Adipocyte (in vitro differentiated cells): ENCODE measurements at regions not wholly inside any gene's neighbourhood (a gene's known extent, or its start where the extent isn't known, plus 50 kb on each side); places are given as distances from the start of the nearest gene placed in this dataset.
"Not testable (repeated sequence)": the region's sequence is repeated elsewhere in the genome, so short reads cannot be mapped to it uniquely, and the experiment has no call there.

Experiments used
- DNase-seq: peaks from one replicate; pipeline ENCODE4 v3.0.0-alpha.2; 2015; ENCODE audit warnings: low read depth
- H3K27me3 ChIP-seq: replicated peaks from 2 replicates; pipeline ENCODE4 v1.7.0; 2013; ENCODE audit warnings: mild to moderate bottlenecking, low read length, moderate library complexity; ENCODE audit not compliant: control insufficient read depth, insufficient read depth
- H3K36me3 ChIP-seq: 2 replicates; pipeline ENCODE4 v1.7.0; 2013; ENCODE audit warnings: low read length, mild to moderate bottlenecking, moderate library complexity; ENCODE audit not compliant: control insufficient read depth, insufficient read depth, severe bottlenecking
- H3K4me1 ChIP-seq: 2 replicates; pipeline ENCODE4 v1.7.0; 2013; ENCODE audit warnings: mild to moderate bottlenecking, low read length, moderate library complexity; ENCODE audit not compliant: control insufficient read depth, insufficient read depth
- H3K4me3 ChIP-seq: 2 replicates; pipeline ENCODE4 v1.7.0; 2013; ENCODE audit warnings: mild to moderate bottlenecking, low read length, moderate library complexity
- H3K9ac ChIP-seq: 2 replicates; pipeline ENCODE4 v1.7.0; 2013; ENCODE audit warnings: mild to moderate bottlenecking, low read length, moderate library complexity
- H3K9me3 ChIP-seq: 2 replicates; pipeline ENCODE4 v1.7.0; 2013; ENCODE audit warnings: mild to moderate bottlenecking, low read length, moderate library complexity; ENCODE audit not compliant: control insufficient read depth

DNA sequence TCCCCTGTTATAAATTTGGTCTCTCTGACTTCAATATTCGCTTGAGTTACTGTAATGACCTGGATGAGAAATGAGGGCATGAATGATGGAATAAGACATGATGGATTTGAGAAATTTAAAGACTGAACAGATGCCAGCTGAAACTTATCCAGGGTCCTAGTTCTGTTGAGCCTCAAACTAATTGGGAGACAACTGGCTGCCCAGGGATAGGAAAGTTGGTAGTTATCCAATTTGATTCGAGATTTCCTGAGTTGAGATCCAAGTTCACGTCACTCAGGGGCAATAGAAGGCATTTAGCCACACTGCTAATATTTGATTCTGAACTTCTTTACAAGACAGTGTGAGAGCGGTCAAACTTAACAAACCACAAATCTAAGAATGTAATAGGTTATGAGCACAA lies 159.0 kb upstream of the CXCL13 start:
- no peaks in the 10 kb centered on the region for H3K27me3 ChIP-seq
- DNase-seq = peak; percentile 19
- no peaks in the 10 kb centered on the region for H3K36me3 ChIP-seq
- peaks cover 11% of the 10 kb centered on the region for H3K4me1 ChIP-seq
- no peak overlapping the region for H3K9ac ChIP-seq
- no peak overlapping the region for H3K4me3 ChIP-seq
- no peaks in the 10 kb centered on the region for H3K9me3 ChIP-seq

DNA sequence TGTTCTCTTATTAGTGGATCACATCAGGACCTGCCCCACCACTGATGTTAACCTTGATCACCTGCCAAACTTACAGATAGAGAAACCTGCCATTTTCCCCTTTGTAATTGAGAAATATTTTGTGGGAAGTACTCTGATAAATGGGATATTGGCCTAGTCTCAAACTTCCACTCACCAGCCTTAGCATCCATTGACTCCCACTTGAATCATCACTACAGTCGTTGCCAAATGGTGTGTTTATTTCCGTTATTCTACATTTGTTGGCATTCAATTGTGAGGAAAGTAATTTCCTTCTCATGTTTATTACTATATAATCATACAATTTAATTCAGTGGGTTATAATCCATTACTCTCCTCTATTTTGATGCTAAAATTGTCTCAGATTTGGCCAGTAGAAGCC lies 156.4 kb upstream of the CXCL13 start:
- Histone ChIP-seq H3K9me3 (no peaks in the 10 kb centered on the region), H3K4me1 (peaks cover 9% of the 10 kb centered on the region), H3K36me3 (no peaks in the 10 kb centered on the region), H3K9ac (no peak overlapping the region), H3K27me3 (no peaks in the 10 kb centered on the region), H3K4me3 (no peak overlapping the region)
- no peak for DNase-seq

DNA sequence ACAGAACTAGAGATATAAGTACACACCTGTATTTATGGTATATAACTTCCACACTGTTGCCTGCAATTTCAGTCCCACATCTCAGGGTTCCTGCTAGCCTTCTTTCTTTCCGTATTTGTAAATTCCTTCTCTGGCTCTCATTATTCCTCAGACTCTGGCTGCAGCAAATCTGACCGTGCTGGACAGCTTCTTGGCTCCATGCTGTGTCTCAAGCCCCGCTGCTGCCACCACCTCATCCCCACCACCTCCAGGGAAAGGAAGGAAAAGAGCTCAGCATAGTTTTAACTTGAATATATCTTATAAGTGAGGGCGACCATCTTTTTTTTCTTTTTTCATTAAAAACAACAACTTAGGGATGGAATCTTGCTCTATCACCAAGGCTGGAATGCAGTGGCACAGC lies 155.6 kb upstream of the CXCL13 start:
- H3K9me3 ChIP-seq = no peaks in the 10 kb centered on the region
- no peaks in the 10 kb centered on the region for H3K36me3 ChIP-seq
- peaks cover 6% of the 10 kb centered on the region for H3K4me1 ChIP-seq
- H3K9ac ChIP-seq = no peak overlapping the region
- no peak overlapping the region for H3K4me3 ChIP-seq
- H3K27me3 ChIP-seq = no peaks in the 10 kb centered on the region
- no peak for DNase-seq

DNA sequence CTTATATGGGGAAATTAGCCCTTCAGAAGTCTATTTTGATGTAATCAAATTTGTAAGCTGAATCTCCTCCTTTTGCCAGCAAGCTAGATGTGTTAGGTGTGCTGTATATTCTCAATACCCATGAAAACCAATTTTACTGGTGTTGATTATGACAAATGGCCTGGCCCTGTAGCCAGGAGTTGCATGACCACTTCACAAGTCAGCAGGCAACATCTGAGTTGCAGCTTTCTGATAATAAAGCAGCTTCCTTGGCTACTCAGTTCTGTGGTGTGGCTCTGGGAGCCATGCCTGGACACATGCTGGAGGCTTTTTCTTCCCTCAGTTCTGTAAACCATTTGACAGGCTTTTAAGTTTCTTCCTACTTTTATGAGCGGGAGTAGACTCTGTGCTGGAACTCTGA lies 154.1 kb upstream of the CXCL13 start:
- no peak for DNase-seq
- no peaks in the 10 kb centered on the region for H3K27me3 ChIP-seq
- peaks cover 6% of the 10 kb centered on the region for H3K4me1 ChIP-seq
- no peaks in the 10 kb centered on the region for H3K9me3 ChIP-seq
- H3K4me3 ChIP-seq = no peak overlapping the region
- no peaks in the 10 kb centered on the region for H3K36me3 ChIP-seq
- H3K9ac ChIP-seq = no peak overlapping the region

DNA sequence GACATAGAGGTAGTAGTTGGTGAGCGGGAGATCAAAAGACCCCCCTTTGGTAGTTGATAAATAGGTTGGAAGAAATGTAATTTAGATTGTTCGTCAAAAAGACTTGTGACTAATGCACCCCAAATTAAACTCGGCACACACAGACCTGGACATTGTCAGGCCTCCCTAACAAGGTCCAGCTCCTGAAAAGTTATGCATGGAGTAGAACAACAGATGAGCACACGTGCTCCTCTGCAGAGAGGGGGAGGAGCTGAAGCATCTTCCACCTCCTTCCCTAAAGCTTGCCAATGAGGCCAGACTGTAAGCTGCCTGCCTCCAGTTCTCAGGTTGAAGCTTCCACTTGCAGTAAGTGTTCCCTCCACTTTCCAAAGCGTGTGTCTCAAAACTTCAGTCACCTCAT lies 153.5 kb upstream of the CXCL13 start:
- not testable (repeated sequence) for H3K27me3 ChIP-seq, H3K9me3 ChIP-seq, DNase-seq, H3K36me3 ChIP-seq, H3K4me1 ChIP-seq, H3K4me3 ChIP-seq, H3K9ac ChIP-seq

DNA sequence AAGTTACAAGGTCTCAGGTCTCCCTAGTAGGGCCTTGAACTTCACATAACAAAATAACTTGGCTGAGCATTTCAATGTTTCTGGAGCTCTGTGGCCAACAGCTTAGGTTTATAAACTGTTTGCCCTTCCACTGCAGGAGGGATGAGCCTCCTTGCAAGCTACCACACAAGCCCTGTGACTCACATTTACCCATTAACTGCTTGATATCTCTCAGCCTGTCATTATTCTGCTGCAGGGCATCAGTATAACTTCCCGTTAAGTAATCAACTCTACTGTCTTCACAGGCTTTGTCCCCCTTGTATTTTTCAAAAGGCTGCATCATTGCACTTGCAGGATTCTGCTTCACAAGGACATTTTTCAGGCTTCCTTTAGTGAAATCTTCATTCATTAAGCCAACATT lies 151.7 kb upstream of the CXCL13 start:
- Histone ChIP-seq H3K27me3 (no peaks in the 10 kb centered on the region), H3K9me3 (no peaks in the 10 kb centered on the region), H3K4me1 (peaks cover 6% of the 10 kb centered on the region), H3K9ac (no peak overlapping the region), H3K36me3 (no peaks in the 10 kb centered on the region), H3K4me3 (no peak overlapping the region)
- DNase-seq = no peak

DNA sequence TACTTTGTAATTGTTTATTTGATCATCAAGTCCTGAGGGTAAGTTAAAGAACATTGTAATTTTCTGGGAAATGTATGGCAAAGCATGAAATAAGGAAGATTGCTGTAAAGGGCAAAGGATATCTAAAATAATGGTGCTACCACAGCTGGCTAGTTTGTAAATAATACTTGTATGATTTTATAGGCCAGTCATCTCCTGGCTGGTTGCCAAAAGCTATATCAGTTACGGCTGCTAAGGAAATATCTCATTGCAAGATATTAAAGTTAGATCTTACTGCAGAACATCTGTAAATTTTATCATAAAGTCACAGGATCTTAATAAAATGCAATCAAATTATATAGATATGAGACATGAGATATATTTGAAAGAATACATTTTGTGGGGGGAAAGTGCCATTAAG lies 150.8 kb upstream of the CXCL13 start:
- H3K9ac ChIP-seq = no peak overlapping the region

DNA sequence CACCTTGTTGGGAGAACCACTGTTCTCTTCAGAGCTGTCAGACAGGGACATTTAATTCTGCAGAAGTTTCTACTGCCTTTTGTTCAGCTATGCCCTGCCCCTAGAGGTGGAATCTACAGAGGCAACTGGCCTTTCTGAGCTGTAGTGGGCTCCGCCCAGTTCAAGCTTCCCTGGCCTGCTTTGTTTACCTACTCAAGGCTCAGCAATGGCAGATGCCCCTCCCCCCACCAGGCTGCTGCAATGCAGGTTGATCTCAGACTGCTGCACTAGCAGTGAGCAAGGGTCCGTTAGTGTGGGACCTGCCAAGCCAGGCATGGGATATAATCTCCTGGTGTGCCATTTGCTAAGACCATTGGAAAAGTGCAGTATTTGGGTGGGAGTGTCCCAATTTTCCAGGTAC lies 141.5 kb upstream of the CXCL13 start:
- not testable (repeated sequence) for H3K9ac ChIP-seq, H3K4me1 ChIP-seq, H3K36me3 ChIP-seq, H3K9me3 ChIP-seq, H3K4me3 ChIP-seq, DNase-seq
- H3K27me3 ChIP-seq = peaks cover 12% of the 10 kb centered on the region

More for the DNA sequence above, 150.8 kb upstream of the CXCL13 start:
- H3K4me1 ChIP-seq = no peaks in the 10 kb centered on the region
- H3K36me3 ChIP-seq = no peaks in the 10 kb centered on the region
- no peak for DNase-seq
- no peaks in the 10 kb centered on the region for H3K27me3 ChIP-seq
- H3K4me3 ChIP-seq = no peak overlapping the region
- H3K9me3 ChIP-seq = peaks cover 3% of the 10 kb centered on the region

DNA sequence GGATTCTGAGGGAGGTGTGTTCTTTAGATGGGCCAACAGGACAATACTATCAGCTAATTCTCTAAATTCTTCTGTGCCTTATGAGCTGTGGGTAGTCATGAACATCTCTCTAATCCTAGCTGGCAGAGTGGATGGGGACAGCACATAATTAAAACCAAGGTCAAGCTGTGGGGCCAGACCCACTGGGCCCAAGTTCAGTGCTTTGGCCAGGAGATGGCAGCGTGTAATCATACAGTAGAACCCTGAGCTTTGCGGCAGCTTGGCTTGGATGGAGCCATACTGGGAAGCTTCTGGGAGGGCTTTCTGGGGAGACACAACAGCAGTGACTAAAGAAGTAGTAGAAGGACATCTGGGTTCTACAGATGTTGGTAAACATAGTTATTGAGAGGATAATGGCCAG lies 140.3 kb upstream of the CXCL13 start:
- H3K9ac ChIP-seq = no peak overlapping the region
- peaks cover 20% of the 10 kb centered on the region for H3K27me3 ChIP-seq
- peaks cover 3% of the 10 kb centered on the region for H3K9me3 ChIP-seq
- H3K36me3 ChIP-seq = no peaks in the 10 kb centered on the region
- H3K4me1 ChIP-seq = no peaks in the 10 kb centered on the region
- peak; percentile 47 for DNase-seq
- no peak overlapping the region for H3K4me3 ChIP-seq

DNA sequence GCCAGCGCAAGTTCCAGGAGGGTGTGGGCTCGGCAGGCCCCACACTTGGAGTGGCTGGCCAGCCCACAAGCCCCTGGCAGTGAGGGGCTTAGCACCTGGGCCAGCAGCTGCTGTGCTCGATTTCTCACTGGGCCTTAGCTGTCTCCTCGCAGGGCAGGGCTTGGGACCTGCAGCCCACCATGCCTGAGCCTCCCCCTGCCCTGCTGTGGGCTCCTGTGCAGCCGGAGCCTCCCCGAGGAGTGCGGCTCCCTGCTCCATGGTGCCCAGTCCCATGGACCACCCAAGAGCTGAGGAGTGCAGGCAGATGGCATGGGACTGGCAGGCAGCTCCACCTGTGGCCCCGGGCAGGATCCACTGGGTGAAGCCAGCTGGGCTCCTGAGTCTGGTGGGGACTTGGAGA lies 139.2 kb upstream of the CXCL13 start:
- Histone ChIP-seq H3K27me3 (peaks cover 27% of the 10 kb centered on the region), H3K9me3 (peaks cover 3% of the 10 kb centered on the region), H3K4me3 (no peak overlapping the region), H3K9ac (no peak overlapping the region), H3K36me3 (no peaks in the 10 kb centered on the region), H3K4me1 (no peaks in the 10 kb centered on the region)
- DNase-seq = no peak

DNA sequence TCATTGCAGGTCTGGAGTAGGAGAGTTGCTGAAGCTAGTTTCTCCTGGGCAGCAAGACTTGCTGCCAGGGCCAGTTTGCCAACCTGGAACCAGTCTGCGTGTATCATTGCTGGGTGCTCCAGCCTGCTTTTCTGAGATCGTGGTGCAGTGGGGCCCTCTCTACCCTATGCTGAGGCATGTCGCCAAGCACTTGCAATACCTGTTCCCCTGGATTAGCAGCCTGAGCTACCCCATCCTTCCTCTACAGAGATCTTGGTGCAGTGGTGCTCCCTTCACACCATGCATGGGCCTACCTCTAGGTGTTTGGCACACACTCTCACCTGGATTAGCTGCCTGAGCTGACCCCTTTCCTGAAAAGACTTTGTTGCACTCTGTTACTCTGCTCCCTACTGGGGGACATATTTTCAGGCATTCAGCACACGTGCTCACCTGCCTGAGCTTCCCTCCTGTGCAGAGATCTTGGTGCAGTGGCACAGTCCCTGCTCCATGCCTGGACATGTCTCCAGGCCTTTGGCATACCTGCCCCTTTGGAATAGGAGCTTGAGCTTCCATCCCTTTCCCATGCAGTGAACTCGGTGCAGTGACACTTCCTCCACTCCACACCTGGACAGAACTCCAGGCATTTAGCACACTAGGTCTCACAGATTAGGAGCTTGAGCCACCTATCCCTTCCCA lies 133.7 kb upstream of the CXCL13 start:
- no peak for DNase-seq
- Histone ChIP-seq H3K9ac (no peak overlapping the region), H3K27me3 (peaks cover 54% of the 10 kb centered on the region), H3K4me3 (no peak overlapping the region), H3K4me1 (no peaks in the 10 kb centered on the region), H3K36me3 (no peaks in the 10 kb centered on the region), H3K9me3 (peaks cover 3% of the 10 kb centered on the region)

DNA sequence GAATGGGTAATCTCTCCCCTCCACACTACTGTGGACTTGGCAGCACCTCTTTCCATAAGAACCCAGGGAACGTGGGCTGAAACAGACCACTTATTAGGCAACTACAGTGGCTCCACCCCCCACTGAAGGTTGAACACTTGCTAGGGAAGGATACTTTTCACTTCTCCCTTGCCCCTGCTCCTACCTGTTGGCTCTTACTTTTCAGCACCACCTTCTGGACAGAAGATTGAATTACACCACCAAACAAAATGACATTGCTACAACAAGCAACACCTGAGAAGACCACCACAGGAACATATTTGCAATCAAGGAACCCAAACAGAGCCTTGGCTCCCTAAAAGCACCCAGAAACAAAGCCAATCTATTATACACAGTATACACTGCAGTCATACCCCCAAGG lies 132.1 kb upstream of the CXCL13 start:
- peak; percentile 8 for DNase-seq

More for the DNA sequence above, 132.1 kb upstream of the CXCL13 start:
- no peaks in the 10 kb centered on the region for H3K4me1 ChIP-seq
- H3K9me3 ChIP-seq = peaks cover 9% of the 10 kb centered on the region
- peaks cover 55% of the 10 kb centered on the region for H3K27me3 ChIP-seq
- H3K36me3 ChIP-seq = no peaks in the 10 kb centered on the region
- H3K9ac ChIP-seq = no peak overlapping the region
- no peak overlapping the region for H3K4me3 ChIP-seq
